ENCODE measurements at regions not wholly inside any gene's neighbourhood (a gene's known extent, or its start where the extent isn't known, plus 50 kb on each side); places are given as distances from the start of the nearest gene placed in this dataset.
"Not testable (repeated sequence)": the region's sequence is repeated elsewhere in the genome, so short reads cannot be mapped to it uniquely, and the experiment has no call there.

DNA sequence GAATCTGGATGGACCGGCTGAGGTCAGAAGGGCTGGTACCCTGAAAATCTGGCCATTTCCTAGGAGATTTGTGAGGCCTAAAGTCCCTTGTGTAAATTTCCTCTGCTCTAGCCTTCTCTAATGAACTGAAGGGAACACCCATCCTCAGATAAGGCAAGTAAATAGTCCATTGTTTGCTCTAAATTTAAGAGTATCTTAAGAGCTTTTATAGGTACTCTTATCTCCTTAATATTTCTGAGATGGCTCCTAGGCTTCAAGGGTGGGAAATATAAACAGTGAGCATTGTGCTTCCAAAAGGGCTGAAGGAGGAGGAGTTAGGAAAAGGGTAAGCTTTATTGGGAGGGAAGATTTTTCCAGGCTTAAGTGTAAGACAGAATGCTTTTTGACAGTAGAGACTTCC lies 148.7 kb upstream of the EDNRB start:
- Histone ChIP-seq H3K4me1 (ENCODE audit: control insufficient read depth in 5 of 5, insufficient read depth in 5 of 5, low read length in 5 of 5) (no peaks in the 10 kb centered on the region), H3K9me3 (ENCODE audit: control insufficient read depth in 4 of 4, insufficient read depth in 3 of 4, low read length in 3 of 4) (no peaks in the 10 kb centered on the region), H3K4me3 (no peak overlapping the region), H3K27me3 (ENCODE audit: control insufficient read depth in 3 of 3, insufficient read depth in 3 of 3, low read length in 2 of 3) (no peaks in the 10 kb centered on the region), H3K36me3 (ENCODE audit: control insufficient read depth in 4 of 4, insufficient read depth in 4 of 4, low read length in 4 of 4) (no peaks in the 10 kb centered on the region), H3K27ac (ENCODE audit: low read depth in 1 of 2, low read length in 1 of 2) (no peak overlapping the region), H3K9ac (ENCODE audit: insufficient read depth in 1 of 2, low read length in 2 of 2) (no peak overlapping the region)
- WGBS, 2 donors = 59 to 88% methylated on average over 1 of the region's 1 CpG
- TF ChIP-seq, protein P1, sequence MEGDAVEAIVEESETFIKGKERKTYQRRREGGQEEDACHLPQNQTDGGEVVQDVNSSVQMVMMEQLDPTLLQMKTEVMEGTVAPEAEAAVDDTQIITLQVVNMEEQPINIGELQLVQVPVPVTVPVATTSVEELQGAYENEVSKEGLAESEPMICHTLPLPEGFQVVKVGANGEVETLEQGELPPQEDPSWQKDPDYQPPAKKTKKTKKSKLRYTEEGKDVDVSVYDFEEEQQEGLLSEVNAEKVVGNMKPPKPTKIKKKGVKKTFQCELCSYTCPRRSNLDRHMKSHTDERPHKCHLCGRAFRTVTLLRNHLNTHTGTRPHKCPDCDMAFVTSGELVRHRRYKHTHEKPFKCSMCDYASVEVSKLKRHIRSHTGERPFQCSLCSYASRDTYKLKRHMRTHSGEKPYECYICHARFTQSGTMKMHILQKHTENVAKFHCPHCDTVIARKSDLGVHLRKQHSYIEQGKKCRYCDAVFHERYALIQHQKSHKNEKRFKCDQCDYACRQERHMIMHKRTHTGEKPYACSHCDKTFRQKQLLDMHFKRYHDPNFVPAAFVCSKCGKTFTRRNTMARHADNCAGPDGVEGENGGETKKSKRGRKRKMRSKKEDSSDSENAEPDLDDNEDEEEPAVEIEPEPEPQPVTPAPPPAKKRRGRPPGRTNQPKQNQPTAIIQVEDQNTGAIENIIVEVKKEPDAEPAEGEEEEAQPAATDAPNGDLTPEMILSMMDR (IDR thresholded peaks at IDR 0.05; ENCODE audit: control extremely low read depth, extremely low read depth) = no peak
- DNase-seq (peak in 2 of 3 donors; percentile 9 to 17), ATAC-seq (ENCODE audit: insufficient read depth, low FRiP score) (peak; percentile 80)

DNA sequence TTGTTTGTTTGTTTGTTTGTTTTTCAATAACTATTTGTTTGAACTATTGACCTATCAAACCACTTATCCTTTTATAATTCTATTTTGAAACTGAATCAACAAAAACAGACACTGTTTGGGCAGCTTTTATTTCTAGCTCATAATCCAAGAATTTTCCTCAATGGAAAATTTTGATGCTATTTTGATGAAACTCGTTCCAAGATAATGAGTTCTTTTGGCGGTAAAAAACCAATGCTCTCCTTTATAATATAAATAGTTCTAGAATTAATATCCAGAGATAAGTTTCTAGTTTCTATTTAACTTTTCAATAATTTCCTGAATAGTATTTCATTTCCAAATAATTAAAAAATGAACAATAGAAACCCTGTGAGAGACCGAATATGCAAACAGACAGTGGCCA lies 146.5 kb upstream of the EDNRB start:
- Histone ChIP-seq H3K27me3 (ENCODE audit: control insufficient read depth in 3 of 3, insufficient read depth in 3 of 3, low read length in 2 of 3) (no peaks in the 10 kb centered on the region), H3K9ac (ENCODE audit: insufficient read depth in 1 of 2, low read length in 2 of 2) (no peak overlapping the region), H3K4me1 (ENCODE audit: control insufficient read depth in 5 of 5, insufficient read depth in 5 of 5, low read length in 5 of 5) (no peaks in the 10 kb centered on the region), H3K27ac (ENCODE audit: low read depth in 1 of 2, low read length in 1 of 2) (no peak overlapping the region), H3K4me3 (no peak overlapping the region), H3K9me3 (ENCODE audit: control insufficient read depth in 4 of 4, insufficient read depth in 3 of 4, low read length in 3 of 4) (no peaks in the 10 kb centered on the region), H3K36me3 (ENCODE audit: control insufficient read depth in 4 of 4, insufficient read depth in 4 of 4, low read length in 4 of 4) (no peaks in the 10 kb centered on the region)
- WGBS, 2 donors = 79 to 88% methylated on average over 3 of the region's 3 CpGs
- ATAC-seq (ENCODE audit: insufficient read depth, low FRiP score) (no peak), DNase-seq (no peak)
- TF ChIP-seq, protein P1 (IDR thresholded peaks at IDR 0.05; ENCODE audit: control extremely low read depth, extremely low read depth) = no peak

DNA sequence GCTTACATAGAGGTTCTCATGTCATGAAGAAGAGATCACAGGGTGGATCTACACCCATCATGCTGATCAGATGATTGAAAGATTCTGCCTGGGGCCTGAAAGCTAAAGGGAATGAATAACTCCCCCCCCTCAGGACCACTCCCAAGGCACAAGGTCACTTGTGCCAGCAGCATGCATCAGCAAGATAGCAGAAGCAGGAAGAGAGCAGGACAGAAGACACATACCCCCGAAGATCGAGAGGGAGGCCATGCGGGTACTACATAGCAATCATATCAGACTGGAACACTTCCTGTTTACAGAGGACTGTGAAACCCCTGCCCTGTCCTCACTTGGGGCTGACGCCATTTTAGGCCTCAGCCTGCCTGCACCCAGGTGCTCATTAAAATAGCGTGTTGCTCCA lies 143.2 kb upstream of the EDNRB start:
- H3K4me1 ChIP-seq (ENCODE audit: control insufficient read depth in 5 of 5, insufficient read depth in 5 of 5, low read length in 5 of 5) = no peaks in the 10 kb centered on the region
- WGBS, 2 donors = 77 to 93% methylated on average over 5 of the region's 5 CpGs
- DNase-seq (no peak), ATAC-seq (ENCODE audit: insufficient read depth, low FRiP score) (no peak)
- no peak overlapping the region for H3K9ac ChIP-seq (ENCODE audit: insufficient read depth in 1 of 2, low read length in 2 of 2)
- TF ChIP-seq, protein P1 (IDR thresholded peaks at IDR 0.05; ENCODE audit: control extremely low read depth, extremely low read depth) = no peak
- no peak overlapping the region for H3K4me3 ChIP-seq
- peaks cover 0 to 4% (median 0%) of the 10 kb centered on the region in 4 donors for H3K9me3 ChIP-seq (ENCODE audit: control insufficient read depth in 4 of 4, insufficient read depth in 3 of 4, low read length in 3 of 4)
- H3K27me3 ChIP-seq (ENCODE audit: control insufficient read depth in 3 of 3, insufficient read depth in 3 of 3, low read length in 2 of 3) = no peaks in the 10 kb centered on the region
- H3K36me3 ChIP-seq (ENCODE audit: control insufficient read depth in 4 of 4, insufficient read depth in 4 of 4, low read length in 4 of 4) = no peaks in the 10 kb centered on the region
- H3K27ac ChIP-seq (ENCODE audit: low read depth in 1 of 2, low read length in 1 of 2) = no peak overlapping the region

DNA sequence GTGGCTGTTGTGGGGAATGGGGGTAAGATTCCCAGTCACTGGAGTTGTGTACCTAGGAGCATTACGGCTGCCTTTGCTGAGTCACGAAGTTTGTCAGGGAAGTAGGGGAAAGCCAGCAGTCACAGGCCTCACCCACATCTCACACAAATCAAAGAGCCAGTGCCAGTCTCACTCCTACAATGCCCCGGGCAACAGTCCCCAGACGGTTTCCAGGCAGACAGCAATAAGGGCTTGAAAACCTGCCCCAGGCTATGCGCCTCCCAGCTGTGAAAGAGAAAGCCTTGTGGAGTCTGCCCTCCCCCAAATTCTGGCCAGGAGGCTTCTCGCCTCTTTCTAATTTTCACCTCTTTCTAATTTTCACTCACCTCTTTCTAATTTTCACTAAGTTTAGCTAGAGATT lies 142.3 kb upstream of the EDNRB start:
- WGBS, 2 donors = 80 to 85% methylated on average over 6 of the region's 6 CpGs
- Histone ChIP-seq H3K36me3 (ENCODE audit: control insufficient read depth in 4 of 4, insufficient read depth in 4 of 4, low read length in 4 of 4) (no peaks in the 10 kb centered on the region), H3K27me3 (ENCODE audit: control insufficient read depth in 3 of 3, insufficient read depth in 3 of 3, low read length in 2 of 3) (no peaks in the 10 kb centered on the region), H3K9me3 (ENCODE audit: control insufficient read depth in 4 of 4, insufficient read depth in 3 of 4, low read length in 3 of 4) (peaks cover 0 to 7% (median 0%) of the 10 kb centered on the region in 4 donors), H3K4me1 (ENCODE audit: control insufficient read depth in 5 of 5, insufficient read depth in 5 of 5, low read length in 5 of 5) (no peaks in the 10 kb centered on the region), H3K9ac (ENCODE audit: insufficient read depth in 1 of 2, low read length in 2 of 2) (no peak overlapping the region), H3K27ac (ENCODE audit: low read depth in 1 of 2, low read length in 1 of 2) (no peak overlapping the region), H3K4me3 (no peak overlapping the region)
- ATAC-seq (ENCODE audit: insufficient read depth, low FRiP score) = peak; percentile 41
- TF ChIP-seq, protein P1 (IDR thresholded peaks at IDR 0.05; ENCODE audit: control extremely low read depth, extremely low read depth) = no peak
- DNase-seq = no peak

DNA sequence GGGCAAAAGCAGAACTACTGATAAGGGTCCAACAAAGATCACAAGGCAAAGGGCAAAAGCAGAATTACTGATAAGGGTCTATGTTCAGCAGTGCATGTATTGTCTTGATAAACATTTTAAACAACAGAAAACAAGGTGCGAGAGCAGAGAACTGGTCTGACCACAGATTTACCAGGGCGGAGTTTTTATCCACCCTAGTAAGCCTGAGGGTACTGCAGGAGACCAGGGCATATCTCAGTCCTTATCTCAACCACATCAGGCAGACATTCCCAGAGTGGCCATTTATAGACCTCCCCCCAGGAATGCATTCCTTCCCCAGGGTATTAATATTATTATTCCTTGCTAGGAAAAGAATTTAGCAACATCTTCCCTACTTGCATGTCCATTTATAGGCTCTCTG lies 138.2 kb upstream of the EDNRB start:
- not testable (repeated sequence) for H3K27ac ChIP-seq (ENCODE audit: low read depth in 1 of 2, low read length in 1 of 2); DNase-seq; ATAC-seq (ENCODE audit: insufficient read depth, low FRiP score); H3K9me3 ChIP-seq (ENCODE audit: control insufficient read depth in 4 of 4, insufficient read depth in 3 of 4, low read length in 3 of 4); H3K9ac ChIP-seq (ENCODE audit: insufficient read depth in 1 of 2, low read length in 2 of 2); H3K27me3 ChIP-seq (ENCODE audit: control insufficient read depth in 3 of 3, insufficient read depth in 3 of 3, low read length in 2 of 3); H3K4me3 ChIP-seq; H3K36me3 ChIP-seq (ENCODE audit: control insufficient read depth in 4 of 4, insufficient read depth in 4 of 4, low read length in 4 of 4)
- H3K4me1 ChIP-seq (ENCODE audit: control insufficient read depth in 5 of 5, insufficient read depth in 5 of 5, low read length in 5 of 5) = peaks cover 0 to 16% (median 0%) of the 10 kb centered on the region in 5 donors
- 97 to 98% methylated on average over 2 of the region's 2 CpGs for WGBS, 2 donors
